ENCODE measurements at regions not wholly inside any gene's neighbourhood (a gene's known extent, or its start where the extent isn't known, plus 50 kb on each side); places are given as distances from the start of the nearest gene placed in this dataset.

- Histone ChIP-seq H3K56ac (replicated peaks; ENCODE audit: insufficient read length, low read depth, low read length) (no peak overlapping the region), H2BK120ac (replicated peaks; ENCODE audit: low read depth, low read length) (no peak overlapping the region), H4K91ac (replicated peaks; ENCODE audit: insufficient read length, low read length) (no peak overlapping the region), H3K4me3 (ENCODE audit: extremely low read depth in 1 of 4, insufficient read depth in 2 of 4, low read depth in 3 of 4, low read length in 4 of 4) (no peak overlapping the region), H3K79me2 (ENCODE audit: control insufficient read depth in 1 of 2, insufficient read depth in 2 of 2, low read length in 2 of 2) (no peaks in the 10 kb centered on the region), H3K9ac (replicated peaks in 1 of 4; ENCODE audit: extremely low read depth in 1 of 4, low read depth in 3 of 4, low read length in 3 of 4) (no peak overlapping the region), H2BK12ac (ENCODE audit: low read depth, low read length) (no peak overlapping the region), H2BK20ac (ENCODE audit: low read length) (no peak overlapping the region), H4K8ac (ENCODE audit: extremely low read depth, insufficient read depth, low read length) (no peak overlapping the region), H3K27ac (ENCODE audit: low read depth, low read length) (no peak overlapping the region), H2BK5ac (ENCODE audit: low read depth, low read length) (no peak overlapping the region), H3K27me3 (replicated peaks in 1 of 4; ENCODE audit: control insufficient read depth in 3 of 4, extremely low read depth in 1 of 4, insufficient read depth in 3 of 4, low read length in 3 of 4) (no peaks in the 10 kb centered on the region), H3K23ac (ENCODE audit: insufficient read length) (no peak overlapping the region), H3K79me1 (ENCODE audit: low read depth, low read length) (no peaks in the 10 kb centered on the region), H2AK5ac (ENCODE audit: low read depth, low read length) (no peak overlapping the region), H3K4ac (replicated peaks; ENCODE audit: insufficient read length, low read depth, low read length) (no peak overlapping the region), H3K36me3 (ENCODE audit: control insufficient read depth in 2 of 4, insufficient read depth in 4 of 4, low read length in 3 of 4) (no peaks in the 10 kb centered on the region), H4K5ac (ENCODE audit: insufficient read length, low read depth, low read length) (no peak overlapping the region), H2BK15ac (ENCODE audit: low read length) (no peak overlapping the region), H2AFZ (ENCODE audit: low read length) (no peak overlapping the region), H4K20me1 (replicated peaks in 1 of 2; ENCODE audit: control insufficient read depth in 1 of 2, insufficient read depth in 2 of 2, low read length in 2 of 2) (no peaks in the 10 kb centered on the region), H3K14ac (ENCODE audit: insufficient read length) (no peak overlapping the region), H3K4me2 (ENCODE audit: insufficient read depth in 1 of 2, low read depth in 2 of 2, low read length in 2 of 2) (no peak overlapping the region), H3K23me2 (ENCODE audit: low read depth, low read length) (no peaks in the 10 kb centered on the region), H3K9me3 (ENCODE audit: insufficient read depth in 2 of 2, low read depth in 1 of 2, low read length in 1 of 2) (no peaks in the 10 kb centered on the region), H3K4me1 (replicated peaks in 1 of 4; ENCODE audit: control insufficient read depth in 3 of 4, insufficient read depth in 4 of 4, low read length in 3 of 4) (no peaks in the 10 kb centered on the region), H3K18ac (ENCODE audit: extremely low read depth, low read length) (no peak overlapping the region)
- WGBS, 2 experiments (ENCODE audit: extremely low coverage in 1 of 2, insufficient coverage in 1 of 2, insufficient read length in 1 of 2, insufficient replicate concordance in 2 of 2, low coverage in 1 of 2, low lambda C conversion rate in 2 of 2, missing lambda C conversion rate in 1 of 2), result 44% methylated on average over 3 of the region's 3 CpGs; no CpG with 5 or more reads in 1 of the 2 experiments
- FAIRE-seq (peak; percentile 75), DNase-seq (ENCODE audit: low read depth in 1 of 2, low spot score in 2 of 2) (no peak)
- ChIA-PET CTCF (ENCODE audit: partially characterized antibody) (interaction anchor here (0.5 to 4.7 kb wide), 30 partner anchors 9 to 918 kb away, joined by 3 to 46 read pairs (median 4); no protein-coding TSS in a partner anchor), POLR2A (ENCODE audit: partially characterized antibody) (no interaction called here)
These were observed 403.0 kb downstream of the LMO7 start for GRCh38 chr13:76038920-76039716.

Measured in H1 (cell line).